Loucy (cell line): ENCODE measurements at regions not wholly inside any gene's neighbourhood (a gene's known extent, or its start where the extent isn't known, plus 50 kb on each side); places are given as distances from the start of the nearest gene placed in this dataset.

Source experiments
- H2AFZ ChIP-seq: fragments of 200-600 bp; sonication (generic); 2 replicates; pipeline ENCODE4 v1.6.0; 2016; ENCODE audit warnings: antibody characterized with exemption, mild to moderate bottlenecking, low read length, moderate library complexity
- H3F3A ChIP-seq: fragments of 200-600 bp; 2 replicates; pipeline ENCODE4 v1.6.0; 2016; ENCODE audit warnings: antibody characterized with exemption, low read depth, mild to moderate bottlenecking
- H3K27me3 ChIP-seq: fragments of 200-600 bp; sonication (generic); 2 replicates; pipeline ENCODE4 v1.6.1; 2014; ENCODE audit warnings: low read length, mild to moderate bottlenecking; ENCODE audit not compliant: insufficient read depth, poor library complexity, severe bottlenecking
- H3K36me3 ChIP-seq: fragments of 200-600 bp; sonication (generic); 2 replicates; pipeline ENCODE4 v1.6.1; 2016; ENCODE audit warnings: low read length; ENCODE audit not compliant: insufficient read depth
- H3K4me1 ChIP-seq: fragments of 200-600 bp; sonication (generic); 2 replicates; pipeline ENCODE4 v1.5.1; 2014; ENCODE audit warnings: low read length, mild to moderate bottlenecking; ENCODE audit not compliant: insufficient read depth, poor library complexity, severe bottlenecking
- H3K4me2 ChIP-seq: fragments of 200-600 bp; sonication (generic); 2 replicates; pipeline ENCODE4 v1.6.0; 2014; ENCODE audit warnings: antibody characterized with exemption, low read length, low read depth, mild to moderate bottlenecking; ENCODE audit not compliant: poor library complexity, severe bottlenecking
- H3K4me3 ChIP-seq: fragments of 200-600 bp; sonication (generic); 2 replicates; pipeline ENCODE4 v1.5.1; 2014; ENCODE audit warnings: low read length, mild to moderate bottlenecking, mixed read lengths; ENCODE audit not compliant: poor library complexity, severe bottlenecking
- H3K79me2 ChIP-seq: fragments of 200-600 bp; sonication (generic); 2 replicates; pipeline ENCODE4 v1.6.1; 2014; ENCODE audit warnings: low read length; ENCODE audit not compliant: insufficient read depth
- H3K9ac ChIP-seq: fragments of 200-600 bp; sonication (generic); 2 replicates; pipeline ENCODE4 v1.6.0; 2014; ENCODE audit warnings: mild to moderate bottlenecking, low read depth, low read length, moderate library complexity; ENCODE audit not compliant: poor library complexity, severe bottlenecking
- H3K9me2 ChIP-seq: fragments of 200-600 bp; sonication (generic); replicated peaks from 2 replicates; pipeline ENCODE4 v1.6.1; 2016; ENCODE audit warnings: low read depth, low read length, mixed read lengths
- H3K9me3 ChIP-seq: fragments of 200-600 bp; sonication (generic); 2 replicates; pipeline ENCODE4 v1.6.1; 2014; ENCODE audit warnings: mild to moderate bottlenecking, antibody characterized with exemption, low read length, low read depth; ENCODE audit not compliant: insufficient read depth
- H4K20me1 ChIP-seq: fragments of 200-600 bp; sonication (generic); 2 replicates; pipeline ENCODE4 v1.6.0; 2014; ENCODE audit warnings: antibody characterized with exemption, low read length, mild to moderate bottlenecking; ENCODE audit not compliant: insufficient read depth, poor library complexity, severe bottlenecking
- CTCF ChIP-seq: fragments of 200-600 bp; sonication (generic); conservative IDR thresholded peaks from 2 replicates; pipeline ENCODE4 v1.5.1; 2014; ENCODE audit warnings: mild to moderate bottlenecking, antibody characterized with exemption, low read length
- EZH2phosphoT487 ChIP-seq: fragments of 200-600 bp; IDR thresholded peaks from 2 replicates; pipeline ENCODE4 v1.6.1; 2018; ENCODE audit warnings: antibody characterized with exemption, mild to moderate bottlenecking, moderate library complexity, borderline replicate concordance

- Histone ChIP-seq H3K9me2 (no peaks in the 10 kb centered on the region), H2AFZ (no peak overlapping the region), H3K9ac (no peak overlapping the region)
These were observed 2034.2 kb downstream of the LRRC4C start for GRCh38 chr11:39425226-39425625.

GRCh38 chr11:39412117-39412516 lies 2047.3 kb downstream of the LRRC4C start:
- Histone ChIP-seq H3K27me3 (no peaks in the 10 kb centered on the region), H3F3A (no peaks in the 10 kb centered on the region), H3K4me1 (no peaks in the 10 kb centered on the region), H3K4me2 (no peak overlapping the region), H3K79me2 (no peaks in the 10 kb centered on the region), H3K9me3 (no peaks in the 10 kb centered on the region), H4K20me1 (no peaks in the 10 kb centered on the region), H2AFZ (no peak overlapping the region), H3K9me2 (no peaks in the 10 kb centered on the region), H3K9ac (no peak overlapping the region), H3K36me3 (no peaks in the 10 kb centered on the region), H3K4me3 (no peak overlapping the region)
- no peak for TF ChIP-seq CTCF
- no peak for TF ChIP-seq EZH2phosphoT487

More at GRCh38 chr11:39425226-39425625, 2034.2 kb downstream of the LRRC4C start:
- no peak overlapping the region for H3K4me3 ChIP-seq
- no peak overlapping the region for H3K4me2 ChIP-seq
- no peaks in the 10 kb centered on the region for H3K36me3 ChIP-seq
- no peaks in the 10 kb centered on the region for H3K79me2 ChIP-seq
- H3K4me1 ChIP-seq = no peaks in the 10 kb centered on the region
- TF ChIP-seq CTCF (no peak), EZH2phosphoT487 (no peak)
- H3F3A ChIP-seq = no peaks in the 10 kb centered on the region
- no peaks in the 10 kb centered on the region for H3K27me3 ChIP-seq
- H4K20me1 ChIP-seq = no peaks in the 10 kb centered on the region
- no peaks in the 10 kb centered on the region for H3K9me3 ChIP-seq

- Histone ChIP-seq H3K4me1 (no peaks in the 10 kb centered on the region), H3K9me2 (no peaks in the 10 kb centered on the region; the same call in 1 of the 2 replicates), H3K4me2 (no peak overlapping the region), H3K9ac (no peak overlapping the region), H3K27me3 (no peaks in the 10 kb centered on the region), H3K79me2 (no peaks in the 10 kb centered on the region), H3K4me3 (no peak overlapping the region), H4K20me1 (no peaks in the 10 kb centered on the region), H3F3A (no peaks in the 10 kb centered on the region), H3K9me3 (peaks cover 2% of the 10 kb centered on the region; the same call in 1 of the 2 replicates), H3K36me3 (no peaks in the 10 kb centered on the region), H2AFZ (no peak overlapping the region)
- TF ChIP-seq EZH2phosphoT487 (no peak), CTCF (no peak)
These were observed 2073.5 kb downstream of the LRRC4C start for GRCh38 chr11:39385911-39386310.
